Left renal cortex interstitium (tissue), 4 donors: ENCODE measurements at regions not wholly inside any gene's neighbourhood (a gene's known extent, or its start where the extent isn't known, plus 50 kb on each side); places are given as distances from the start of the nearest gene placed in this dataset.

ENCODE experiments used
- DNase-seq, 4 donors: peaks; one replicate each; pipeline ENCODE4 v3.0.0-alpha.2; 2013; ENCODE audit warnings: low read depth in 4 of 4, low spot score in 2 of 4, missing footprints in 1 of 4

DNA sequence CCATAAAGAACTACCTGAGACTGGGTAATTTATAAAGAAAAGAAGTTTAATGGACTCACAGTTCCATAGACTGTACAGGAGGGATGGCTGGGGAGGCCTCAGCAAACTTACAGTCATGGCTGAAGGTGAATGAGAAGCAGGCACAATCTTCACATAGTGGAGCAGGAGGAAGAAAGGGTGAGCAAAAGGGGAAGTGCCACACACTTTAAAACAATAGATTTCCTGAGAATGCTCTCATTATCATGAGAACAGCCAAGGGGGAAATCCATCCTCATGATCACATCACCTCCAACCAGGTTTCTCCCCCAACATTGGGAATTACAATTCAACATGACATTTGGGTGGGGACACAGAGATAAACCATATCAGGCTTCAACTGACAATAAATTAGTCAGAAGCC, 664.9 kb downstream of the TAF11L14 start:
- DNase-seq = no peak

DNA sequence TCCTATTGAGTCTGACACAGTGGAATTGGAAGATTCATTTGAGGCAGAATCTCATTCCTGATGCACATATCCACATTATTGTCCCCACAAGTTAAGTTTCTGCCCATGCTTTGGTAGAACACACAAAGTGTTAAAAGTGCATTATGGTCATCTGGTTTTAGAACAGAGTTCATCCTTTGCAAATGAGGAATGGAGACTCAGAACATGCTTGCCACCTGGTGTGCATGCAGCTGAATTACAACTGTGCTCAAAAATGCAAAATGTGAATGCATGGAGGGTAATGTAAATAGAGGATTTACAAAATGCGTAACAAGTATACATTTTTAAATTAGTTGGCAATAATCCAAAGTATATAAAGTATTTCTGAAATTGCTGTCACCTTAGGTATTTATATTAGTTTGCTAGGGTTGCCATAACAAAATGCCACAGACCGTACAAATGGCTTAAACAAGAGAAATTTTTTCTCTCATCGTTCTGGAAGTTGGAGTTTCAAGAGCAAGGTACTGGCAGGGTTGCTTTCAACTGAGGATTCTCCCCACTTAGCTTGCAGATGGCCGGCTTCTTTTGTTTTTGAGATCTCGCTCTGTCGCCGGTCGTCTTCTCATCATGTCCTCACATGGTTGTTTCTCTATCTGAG, 671.1 kb downstream of the TAF11L14 start:
- DNase-seq = peak in 1 of 4 donors; percentile 33

DNA sequence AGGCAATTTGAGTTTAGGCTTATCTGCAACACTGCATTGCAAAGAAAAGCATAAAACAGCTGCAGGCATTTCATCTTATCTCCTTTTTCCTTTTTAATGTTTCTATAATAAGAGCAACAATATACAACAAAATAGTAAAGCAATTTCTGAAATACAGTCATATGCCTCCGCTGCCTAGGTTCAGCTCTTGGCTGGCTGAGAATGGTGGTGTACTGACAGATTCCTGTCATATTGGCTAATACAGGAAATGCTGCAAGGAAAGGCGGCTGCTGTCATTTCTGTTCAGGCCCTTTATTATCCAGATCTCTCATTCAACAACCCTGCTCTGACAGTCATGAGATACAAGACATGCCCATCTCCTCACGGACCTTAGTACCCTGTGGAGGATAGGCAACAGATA, 677.0 kb downstream of the TAF11L14 start:
- no peak for DNase-seq

DNA sequence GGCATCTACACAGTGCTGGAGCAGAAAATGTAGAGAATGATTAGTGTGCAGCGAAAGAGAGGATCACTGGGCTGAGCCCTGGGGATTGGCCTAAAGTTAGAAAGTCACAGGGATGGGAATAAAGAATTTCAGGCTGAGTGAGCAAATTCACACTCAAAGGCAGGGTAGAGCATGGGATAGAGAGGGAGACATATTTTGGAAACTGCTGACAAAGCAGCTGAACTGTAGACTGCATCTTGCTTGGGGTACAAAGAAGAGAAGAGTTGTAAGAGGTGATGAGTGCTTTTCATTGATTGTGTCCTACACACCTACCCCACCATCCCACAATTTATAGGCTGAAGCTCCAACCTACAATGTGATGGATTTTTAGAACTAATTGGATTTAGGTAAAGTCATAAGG, 677.8 kb downstream of the TAF11L14 start:
- no peak for DNase-seq

DNA sequence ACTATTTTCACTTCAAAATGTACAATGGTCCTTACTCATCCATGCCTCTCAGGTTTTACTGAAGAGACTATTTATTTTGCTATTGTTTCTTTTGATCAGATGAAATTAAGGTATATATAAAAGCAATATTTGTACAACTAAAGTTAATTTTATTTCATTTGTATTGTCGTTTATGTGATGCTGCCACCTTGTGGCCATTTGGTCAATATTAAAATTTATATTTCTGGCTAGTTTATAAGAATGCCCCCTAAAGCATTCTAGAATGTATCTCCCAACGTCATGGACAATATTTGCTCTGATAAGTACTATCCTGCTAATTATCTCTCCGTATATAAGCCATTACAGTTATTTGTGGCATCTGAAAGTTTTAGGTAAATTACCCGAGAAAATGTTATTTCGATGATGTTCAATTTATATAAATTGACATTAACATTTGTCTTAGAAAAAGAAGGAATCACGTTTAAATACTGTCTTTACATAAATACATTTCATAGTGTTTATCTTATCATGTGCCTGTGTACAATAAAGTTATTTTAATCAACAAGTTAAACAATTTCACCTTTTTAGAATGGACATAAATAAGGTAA, 680.0 kb downstream of the TAF11L14 start:
- no peak for DNase-seq

DNA sequence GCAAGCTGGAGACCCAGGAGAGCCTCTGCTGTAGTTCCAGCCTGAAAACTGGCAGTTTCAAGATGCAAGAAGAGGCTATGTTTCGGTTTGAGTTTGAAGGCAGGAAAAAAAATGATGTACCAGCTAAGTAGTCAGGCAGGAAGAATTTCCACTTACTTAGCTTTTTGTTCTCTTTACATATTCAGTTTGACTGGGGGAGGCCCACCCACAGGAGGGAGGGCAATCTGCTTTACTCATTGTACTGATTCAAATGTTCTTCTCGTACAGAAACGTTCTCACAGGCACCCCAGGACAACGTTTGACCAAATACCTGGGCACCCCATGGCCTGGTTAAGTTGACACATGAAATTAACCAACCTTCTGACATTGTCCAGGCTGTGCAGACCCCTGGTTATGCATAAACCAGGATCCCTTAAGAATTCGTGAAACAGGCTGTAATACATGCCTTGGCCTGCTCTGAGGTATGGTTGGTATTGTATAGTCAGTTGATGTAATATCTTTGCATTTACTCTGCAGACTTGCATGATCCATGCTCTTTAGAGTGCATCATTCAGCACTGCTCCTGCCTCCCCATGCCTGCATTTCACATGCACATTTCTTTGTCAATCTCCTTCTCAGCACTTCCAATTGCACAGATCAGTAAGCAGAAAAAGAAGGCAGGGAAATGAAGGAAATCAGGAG, 687.1 kb downstream of the TAF11L14 start:
- DNase-seq = no peak

DNA sequence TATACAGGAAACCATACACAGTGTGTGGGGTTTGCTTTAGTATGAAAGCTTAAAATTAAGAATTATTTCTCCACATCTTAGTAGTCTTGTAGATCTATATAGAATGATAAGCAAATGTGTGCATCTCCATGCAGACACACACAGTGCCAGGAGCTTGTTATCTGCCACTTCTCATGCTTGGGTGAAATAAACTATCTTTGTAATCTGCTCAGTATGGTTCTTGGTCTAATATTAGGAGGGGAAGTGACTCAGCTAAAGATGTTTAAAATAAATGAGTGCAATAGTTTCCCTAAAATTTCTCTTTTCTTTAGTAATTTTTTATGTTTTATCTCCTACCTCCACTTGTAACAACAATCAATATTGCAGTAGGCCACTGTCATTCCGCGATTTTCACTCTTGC, 689.6 kb downstream of the TAF11L14 start:
- no peak for DNase-seq

DNA sequence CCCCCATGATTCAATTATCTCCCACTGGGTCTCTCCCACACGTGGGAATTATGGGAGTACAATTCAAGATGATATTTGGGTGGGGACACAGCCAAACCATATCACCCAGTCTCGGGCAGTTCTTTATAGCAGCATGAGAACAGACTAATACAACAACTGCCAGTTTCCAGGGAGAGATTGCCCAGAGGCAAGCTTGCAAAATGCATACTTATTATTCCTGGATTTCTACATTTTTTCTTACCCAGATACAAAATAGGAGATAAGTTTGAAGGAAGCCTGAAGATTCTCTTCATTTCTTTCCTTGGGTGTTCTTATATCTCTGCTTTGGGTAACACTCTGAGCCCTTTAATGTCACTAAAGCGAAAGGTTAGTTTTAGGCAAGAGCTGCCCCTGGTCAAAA, 691.2 kb downstream of the TAF11L14 start:
- DNase-seq = no peak

DNA sequence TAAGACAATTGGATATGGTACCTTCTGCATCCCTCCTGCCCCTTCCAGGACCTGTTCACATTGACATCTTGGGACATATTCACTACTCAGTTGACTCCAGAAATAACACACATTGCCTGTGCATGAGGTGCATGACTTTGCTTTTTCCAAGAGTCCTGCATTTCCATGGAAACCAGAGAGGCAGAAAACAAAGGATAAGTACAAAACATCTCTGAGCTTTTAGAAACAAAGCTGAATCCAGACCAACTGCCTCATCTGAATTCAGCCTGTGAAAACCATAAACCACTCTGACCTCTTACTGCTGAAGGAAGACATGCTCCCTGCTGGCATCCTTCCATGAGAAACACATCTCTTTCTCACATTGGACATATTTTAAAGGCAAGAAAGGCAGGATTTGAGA, 695.1 kb downstream of the TAF11L14 start:
- peak in 3 of 4 donors; percentile 33 to 37 (median 34) for DNase-seq

DNA sequence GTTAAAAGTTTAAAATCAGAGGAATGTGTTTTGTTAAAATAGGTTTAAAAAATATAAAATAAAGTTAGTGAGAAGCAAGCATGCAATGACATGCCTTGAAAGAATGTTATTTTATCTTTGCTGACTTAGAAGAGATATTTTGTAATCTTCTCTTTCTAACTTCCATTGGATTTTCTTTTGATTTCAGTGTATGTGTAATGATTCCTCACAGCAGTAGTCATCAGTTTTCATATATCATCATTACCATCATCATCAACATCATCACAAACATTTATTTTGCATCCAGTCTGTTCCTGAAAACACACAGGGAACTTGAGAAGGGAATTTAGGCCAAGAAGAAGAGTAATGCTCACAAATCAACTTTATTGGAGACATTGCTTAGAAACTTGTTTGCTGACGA, 699.6 kb downstream of the TAF11L14 start:
- DNase-seq = no peak

DNA sequence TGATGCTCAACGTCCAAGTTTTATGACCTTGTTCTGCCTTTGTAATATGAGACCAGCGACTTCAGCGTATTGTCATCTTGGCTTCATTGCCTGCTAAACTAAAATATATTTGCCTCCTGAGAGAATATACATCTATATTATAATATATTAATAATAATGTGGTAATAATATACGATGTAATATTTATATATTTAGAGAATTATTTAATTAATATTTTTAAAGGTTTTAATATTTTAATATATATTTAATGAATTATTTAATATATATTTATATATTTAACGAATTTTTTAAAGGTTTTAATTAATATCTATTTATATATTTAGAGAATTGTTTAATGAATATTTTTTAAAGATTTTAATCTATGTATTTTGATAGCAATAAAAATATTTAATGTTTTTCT, 700.7 kb downstream of the TAF11L14 start:
- no peak for DNase-seq

DNA sequence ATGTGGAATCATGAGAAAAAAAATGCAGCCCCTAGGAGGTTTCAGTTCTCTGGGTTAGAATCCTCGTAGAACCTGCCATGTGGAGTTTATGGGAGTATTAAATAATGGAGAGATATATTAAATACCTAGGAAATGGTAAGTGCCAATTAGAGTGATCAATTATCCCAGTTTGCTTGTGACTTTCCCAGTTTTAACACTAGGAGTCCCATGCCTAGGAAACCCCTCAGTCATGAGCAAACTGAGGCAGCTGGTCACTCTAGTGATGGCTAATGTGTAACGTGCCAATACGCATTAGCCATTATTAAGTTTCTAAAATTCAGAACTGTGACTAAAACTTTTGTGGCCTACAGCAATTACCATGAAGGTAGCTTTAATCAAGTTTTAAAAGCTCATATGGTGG, 720.6 kb downstream of the TAF11L14 start:
- DNase-seq = no peak

DNA sequence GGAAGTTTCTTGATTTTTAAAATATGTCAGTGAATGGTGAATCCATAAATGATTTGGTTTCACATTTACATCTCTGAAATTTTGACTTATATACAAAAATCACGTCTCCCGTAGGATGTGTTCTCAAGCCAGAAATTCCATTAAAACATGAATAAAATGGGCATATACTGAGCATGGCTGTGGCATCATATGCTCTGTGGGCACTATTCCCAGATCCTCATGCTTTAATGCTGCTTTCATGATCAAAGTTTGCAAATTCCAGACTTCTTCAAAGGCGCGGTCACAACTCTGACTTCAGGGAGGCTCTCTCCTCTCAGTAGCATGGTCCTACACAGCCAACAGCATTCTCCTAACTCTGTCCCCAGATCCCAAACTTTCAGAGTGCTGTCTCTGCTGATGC, 723.2 kb downstream of the TAF11L14 start:
- no peak for DNase-seq

DNA sequence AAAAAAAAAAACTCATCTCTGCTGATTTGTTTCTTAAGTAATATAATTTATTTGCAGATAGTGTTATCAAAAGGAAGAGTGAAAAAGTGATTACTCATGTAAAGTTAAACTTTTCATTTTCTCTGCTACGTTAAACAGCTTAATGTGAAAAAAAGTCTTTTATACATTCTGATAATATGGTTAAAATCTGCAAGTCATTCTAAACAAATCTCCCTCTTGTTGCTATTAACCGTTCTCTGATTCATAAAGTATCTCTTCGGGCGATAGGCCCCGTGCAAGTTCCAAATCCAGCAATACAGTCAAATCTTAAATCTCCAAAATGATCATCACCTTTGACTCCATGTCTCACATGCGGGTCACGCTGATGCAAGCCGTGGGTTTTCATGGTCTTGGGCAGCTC, 732.0 kb downstream of the TAF11L14 start:
- no peak for DNase-seq

DNA sequence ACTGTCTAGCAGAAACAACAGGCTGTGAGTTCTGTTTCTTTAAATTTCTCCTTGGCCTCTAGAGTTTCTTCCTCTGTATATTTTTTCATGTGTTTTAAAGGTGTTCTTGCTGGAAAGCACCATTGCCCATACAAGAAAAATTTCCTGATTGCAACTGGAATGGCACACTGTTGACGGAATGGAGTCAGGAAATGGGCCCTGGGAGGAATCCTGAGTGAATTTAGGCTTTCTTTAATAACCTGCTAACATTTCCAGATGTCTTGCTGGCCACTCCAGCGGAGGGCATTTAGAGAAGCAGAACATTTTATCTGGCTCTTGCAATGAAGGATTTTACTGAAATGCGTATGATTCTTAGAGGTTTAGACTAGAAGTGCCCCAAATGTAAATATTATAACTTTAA, 736.3 kb downstream of the TAF11L14 start:
- DNase-seq = no peak

DNA sequence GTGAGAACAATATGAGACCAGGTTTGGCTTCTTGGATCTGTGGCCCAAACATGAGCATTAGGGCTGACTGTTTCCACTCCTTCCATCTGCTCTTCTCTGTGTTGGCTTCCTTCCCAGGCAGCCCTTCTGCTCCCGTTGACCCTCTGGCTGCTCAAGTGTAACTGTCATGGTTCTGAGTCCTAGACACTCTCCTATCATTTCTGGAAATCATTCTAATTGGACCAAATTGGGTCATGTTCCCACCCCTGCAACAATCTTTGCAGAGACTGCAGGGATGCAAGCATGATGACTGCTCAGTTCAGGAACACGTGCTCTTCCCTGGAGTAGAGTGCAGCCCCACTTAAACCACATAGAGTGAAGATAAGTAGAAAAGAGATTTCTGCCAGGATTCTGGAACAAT, 741.4 kb downstream of the TAF11L14 start:
- no peak for DNase-seq

DNA sequence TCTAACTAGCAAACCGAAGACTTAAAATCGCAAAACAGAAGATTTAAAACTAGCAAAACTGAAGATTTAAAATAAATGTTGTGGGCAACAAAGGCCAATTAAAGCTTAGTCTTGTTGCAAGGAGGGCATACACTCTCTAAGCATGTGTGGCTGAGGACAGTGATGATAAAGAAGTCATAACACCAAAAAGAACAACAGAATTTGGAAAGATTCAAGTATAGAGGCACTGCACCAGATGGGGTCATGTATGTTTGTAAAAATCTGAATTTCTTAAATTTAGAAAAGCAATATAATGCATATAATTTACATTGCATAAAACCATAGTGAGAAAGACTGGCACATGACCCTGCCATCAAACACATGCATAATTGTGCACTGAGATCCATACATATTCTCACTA, 743.8 kb downstream of the TAF11L14 start:
- no peak for DNase-seq

DNA sequence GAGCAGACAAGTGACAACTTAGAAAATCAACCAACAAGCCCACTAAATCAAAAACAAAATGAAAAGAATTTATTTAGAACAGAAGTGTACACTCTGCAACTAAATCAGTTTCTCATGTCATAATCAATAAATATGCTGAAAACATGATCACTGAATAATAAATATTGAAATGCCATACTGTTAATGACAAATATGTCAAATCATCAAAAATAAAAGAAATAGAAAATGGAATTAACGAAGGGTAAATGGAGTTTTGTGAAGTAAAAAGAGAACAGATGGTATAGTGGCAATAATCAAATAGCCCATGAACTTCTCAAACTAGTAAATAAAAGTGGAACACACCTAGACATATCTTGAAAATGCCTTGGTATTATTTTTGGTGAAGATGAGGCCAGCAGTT, 744.9 kb downstream of the TAF11L14 start:
- no peak for DNase-seq

DNA sequence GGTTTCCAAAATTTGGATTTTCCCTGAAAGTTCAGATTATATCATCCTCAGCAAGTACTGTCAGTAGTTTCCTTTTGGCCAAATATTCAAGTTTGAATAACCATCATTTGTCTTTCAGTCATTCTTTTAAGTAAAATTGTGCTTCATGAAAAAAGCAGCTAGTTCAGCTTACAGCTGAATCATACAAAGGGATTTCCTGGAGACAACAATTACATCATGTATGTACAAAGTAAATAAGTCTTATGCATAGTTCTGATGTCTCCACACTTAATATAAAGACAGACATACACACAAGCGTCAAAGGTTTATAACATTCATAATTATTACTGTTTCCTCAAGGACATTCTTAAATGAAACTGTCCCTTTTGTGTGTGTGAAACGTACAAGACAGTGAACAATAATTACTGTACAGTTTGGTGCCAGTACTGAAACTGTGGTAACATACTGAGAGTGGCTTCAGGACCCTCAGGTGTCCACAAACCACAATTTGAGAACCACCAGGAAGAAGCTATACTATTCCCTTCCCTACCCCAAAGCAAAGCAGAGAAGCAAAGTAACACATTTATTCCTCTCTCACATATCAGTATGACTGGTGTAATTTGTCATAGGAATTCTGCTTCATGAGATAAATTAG, 746.6 kb downstream of the TAF11L14 start:
- no peak for DNase-seq

DNA sequence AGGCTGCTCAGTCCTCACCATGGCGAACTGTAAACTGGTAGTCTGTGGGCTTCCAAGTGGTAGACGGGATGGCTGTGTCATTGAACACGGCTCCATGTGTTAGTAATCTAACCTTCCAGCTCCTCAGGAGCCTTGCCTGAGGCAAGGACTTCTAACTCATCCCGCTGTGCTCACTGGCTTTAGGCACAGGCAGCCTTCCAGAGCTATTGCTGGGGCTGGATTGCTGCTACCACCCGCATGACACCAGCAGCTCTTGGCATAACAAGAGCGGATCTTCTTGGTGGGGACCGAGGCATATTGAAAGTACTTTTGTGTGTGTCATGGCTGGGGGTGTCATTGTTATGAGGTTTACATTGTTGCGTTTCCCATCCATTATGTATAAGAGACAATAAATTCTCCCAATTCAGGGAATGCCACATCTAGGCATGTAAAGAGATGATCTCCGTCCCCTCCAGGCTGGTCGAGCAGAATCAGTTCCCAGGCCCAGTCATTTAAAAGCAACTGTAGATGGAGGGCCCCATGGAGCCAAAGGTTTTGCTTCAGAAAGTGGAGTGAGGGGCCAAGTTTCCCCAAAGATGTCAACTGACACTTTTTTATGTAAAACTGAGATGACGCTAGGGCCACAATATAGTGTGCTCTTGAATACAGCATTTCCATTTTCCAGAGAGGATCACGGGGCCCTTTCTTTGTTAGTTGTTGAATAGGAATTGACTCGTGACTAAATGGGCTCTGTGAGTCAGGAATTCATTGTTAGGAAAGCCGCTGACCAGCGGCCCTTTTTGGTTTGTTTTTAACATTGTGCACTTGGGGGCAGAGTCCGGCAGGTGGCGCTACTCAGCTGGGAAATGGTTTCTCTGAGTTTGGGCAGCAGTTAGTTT, 759.5 kb downstream of the TAF11L14 start:
- DNase-seq = peak in 3 of 4 donors; percentile 41 to 69 (median 54)

DNA sequence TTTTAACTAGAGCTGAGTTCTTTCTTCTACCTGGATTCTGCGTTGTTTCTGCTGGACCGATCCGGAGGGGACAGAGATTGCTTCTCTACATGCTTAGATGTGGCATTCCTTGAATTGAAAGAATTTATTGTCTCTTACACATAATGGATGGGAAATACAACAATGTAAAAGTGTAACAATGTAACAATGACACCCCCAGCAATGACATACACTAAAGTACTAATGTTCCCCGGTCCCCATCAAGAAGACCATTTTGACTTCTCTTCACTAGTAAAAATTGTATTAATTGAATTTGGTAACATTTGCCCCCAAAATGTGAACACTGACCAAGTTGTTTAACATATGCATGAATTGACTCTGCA, 760.2 kb downstream of the TAF11L14 start:
- DNase-seq = no peak
